ENCODE measurements at regions not wholly inside any gene's neighbourhood (a gene's known extent, or its start where the extent isn't known, plus 50 kb on each side); places are given as distances from the start of the nearest gene placed in this dataset.

DNA sequence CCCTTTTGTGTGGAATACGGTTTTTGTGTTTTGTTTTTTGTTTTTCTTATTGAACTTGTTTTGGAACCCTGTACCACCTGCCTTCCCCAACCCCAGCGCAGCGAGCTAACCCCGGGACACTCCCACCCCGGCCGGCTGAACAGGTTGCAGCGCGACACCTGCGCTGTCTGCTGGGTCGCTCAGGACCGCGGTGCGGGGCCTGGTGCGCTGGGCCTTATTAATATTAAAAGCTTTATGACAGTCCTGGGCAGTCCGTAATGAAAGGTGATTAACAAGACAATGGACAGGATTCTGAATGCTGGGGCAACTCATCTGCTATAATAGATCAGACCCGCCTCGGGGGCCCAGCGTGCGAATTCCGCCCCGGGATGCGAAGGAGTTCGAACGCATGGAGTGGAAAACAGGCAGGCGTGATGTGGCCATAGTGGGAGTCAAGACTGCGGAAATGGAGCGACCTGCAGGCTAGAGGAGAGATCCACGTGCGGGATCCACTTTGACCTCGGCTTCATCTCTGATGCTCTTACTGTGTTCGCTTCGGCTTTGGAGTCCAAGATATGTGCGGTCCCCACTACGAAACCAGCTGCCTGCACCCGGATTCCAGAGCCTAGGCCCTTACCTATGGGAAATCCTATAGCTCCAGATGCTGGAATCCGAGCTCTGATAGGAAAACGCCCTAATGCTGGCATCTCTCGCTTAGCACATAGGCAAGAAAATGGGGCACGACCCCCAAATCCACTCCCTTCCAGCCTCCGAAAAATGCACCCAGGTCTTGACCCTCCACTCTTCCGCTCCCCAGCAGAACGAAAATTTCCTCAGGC is 69.0 kb upstream of the TMEM33 start:
- WGBS, 2 donors, result 3 to 9% methylated on average over 42 of the region's 42 CpGs
- DNase-seq, result no peak
- intact Hi-C loops (cut with DNase I), result no loop called here
- H3K4me1 ChIP-seq, result peaks cover 0 to 17% (median 6%) of the 10 kb centered on the region in 9 donors
- no peak for ATAC-seq
- no peak overlapping the region for H3K27ac ChIP-seq
- peaks cover 0 to 6% (median 0%) of the 10 kb centered on the region in 11 donors for H3K9me3 ChIP-seq
- TF ChIP-seq CTCF (IDR thresholded peaks at IDR 0.05), result no peak
- H3K36me3 ChIP-seq, result no peaks in the 10 kb centered on the region
- H3K4me3 ChIP-seq, result no peak overlapping the region
- peaks cover 23 to 96% (median 95%) of the 10 kb centered on the region in 7 donors for H3K27me3 ChIP-seq

DNA sequence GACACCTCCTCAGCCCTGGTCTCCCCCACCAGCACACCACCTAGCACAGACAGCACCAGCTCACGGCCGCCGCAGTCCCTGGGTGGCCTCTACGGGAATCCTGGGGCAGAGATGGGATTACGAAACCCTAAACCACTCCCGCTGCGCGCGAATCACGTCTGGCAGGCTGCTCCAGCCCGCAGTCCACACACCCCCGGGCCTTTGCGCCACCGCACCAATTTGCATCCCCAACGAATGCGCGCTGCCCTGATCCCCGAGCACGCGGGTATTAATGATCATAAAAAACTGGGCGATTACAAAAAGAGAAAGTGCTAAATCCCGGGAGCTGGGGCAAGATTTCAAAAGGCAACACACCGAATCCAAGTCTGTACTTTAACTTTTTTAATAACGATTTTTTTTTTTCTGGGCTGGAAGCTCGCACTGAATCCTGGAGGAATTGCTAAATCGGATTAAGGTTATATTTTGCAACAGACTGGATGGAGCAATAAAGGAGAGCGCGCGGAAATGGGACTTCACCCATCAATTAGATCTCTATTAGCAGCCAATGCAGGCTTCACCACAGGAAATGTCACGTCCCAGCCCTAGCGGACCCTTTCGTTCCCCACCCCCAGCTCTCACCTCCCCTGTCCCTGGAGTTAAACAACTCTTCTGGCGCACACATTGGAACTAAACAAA is 69.8 kb upstream of the TMEM33 start:
- DNase-seq (no peak), ATAC-seq (peak in 1 of 8 donors; percentile 61)
- Histone ChIP-seq H3K4me3 (no peak overlapping the region), H3K4me1 (peaks cover 0 to 17% (median 6%) of the 10 kb centered on the region in 9 donors), H3K27me3 (peaks cover 23 to 96% (median 92%) of the 10 kb centered on the region in 7 donors), H3K27ac (no peak overlapping the region), H3K36me3 (no peaks in the 10 kb centered on the region), H3K9me3 (peaks cover 0 to 6% (median 0%) of the 10 kb centered on the region in 11 donors)
- intact Hi-C loops (cut with DNase I), result no loop called here
- 8 to 11% methylated on average over 33 of the region's 33 CpGs for WGBS, 2 donors
- no peak for TF ChIP-seq CTCF (IDR thresholded peaks at IDR 0.05)

DNA sequence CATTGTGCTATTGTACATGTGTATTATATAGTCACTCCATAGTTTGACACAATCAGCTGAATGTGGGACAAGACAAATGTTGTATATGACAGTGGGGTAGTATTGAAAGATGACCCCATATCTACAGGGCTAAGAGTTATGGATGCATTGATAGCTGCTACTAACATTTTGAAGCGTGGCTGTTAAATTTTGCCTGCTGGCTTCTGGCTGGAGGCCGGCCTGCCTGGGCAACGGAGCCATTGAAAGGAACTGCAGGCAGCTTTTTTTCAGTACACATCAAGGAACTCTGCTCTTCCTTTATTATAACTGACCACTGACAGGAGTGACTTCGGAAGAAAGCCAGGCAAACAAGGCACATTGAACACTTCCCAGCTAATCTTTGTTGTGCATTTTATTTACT is 76.1 kb upstream of the TMEM33 start:
- peaks cover 3 to 96% (median 77%) of the 10 kb centered on the region in 7 donors for H3K27me3 ChIP-seq
- ATAC-seq (no peak), DNase-seq (no peak)
- no peaks in the 10 kb centered on the region for H3K4me1 ChIP-seq
- WGBS, 2 donors, result 60 to 62% methylated on average over 4 of the region's 4 CpGs
- no peaks in the 10 kb centered on the region for H3K36me3 ChIP-seq
- no peaks in the 10 kb centered on the region for H3K9me3 ChIP-seq
- no peak for TF ChIP-seq CTCF (IDR thresholded peaks at IDR 0.05)
- no peak overlapping the region for H3K4me3 ChIP-seq
- intact Hi-C loops (cut with DNase I), result no loop called here
- no peak overlapping the region for H3K27ac ChIP-seq

- Histone ChIP-seq H3K4me3 (no peak overlapping the region), H3K27ac (no peak overlapping the region), H3K36me3 (no peaks in the 10 kb centered on the region), H3K9me3 (no peaks in the 10 kb centered on the region), H3K4me1 (no peaks in the 10 kb centered on the region), H3K27me3 (peaks cover 0 to 97% (median 69%) of the 10 kb centered on the region in 7 donors)
- no peak for ATAC-seq
- WGBS, 2 donors, result 56 to 62% methylated on average over 4 of the region's 4 CpGs
- intact Hi-C loops (cut with DNase I), result no loop called here
- TF ChIP-seq CTCF (IDR thresholded peaks at IDR 0.05), result no peak
- no peak for DNase-seq
These were observed 78.0 kb upstream of the TMEM33 start for GRCh38 chr4:41857226-41857641.
